Posterior cingulate gyrus (tissue), 11 donors: ENCODE measurements at regions not wholly inside any gene's neighbourhood (a gene's known extent, or its start where the extent isn't known, plus 50 kb on each side); places are given as distances from the start of the nearest gene placed in this dataset.
"Not testable (repeated sequence)": the region's sequence is repeated elsewhere in the genome, so short reads cannot be mapped to it uniquely, and the experiment has no call there.

Source experiments
- DNase-seq, 10 donors: peaks; one replicate each; pipeline versions ENCODE4 v3.0.0 to v3.0.0-alpha.2; 2020 to 2021; ENCODE audit warnings: mixed read lengths in 3 of 10
- intact Hi-C: fragments of 100-400 bp; cut with DNase I; formaldehyde crosslinking; loops from one replicate; pipeline ENCODE4 v1.15.1; 2023

- DNase-seq = no peak
- intact Hi-C loops = no loop called here
These were observed 238.8 kb downstream of the TTC6 start for GRCh38 chr14:37834275-37834674.

- intact Hi-C loops, DNase-seq: not testable (repeated sequence)
These were observed 243.3 kb downstream of the TTC6 start for GRCh38 chr14:37838778-37839177.

- DNase-seq, intact Hi-C loops: not testable (repeated sequence)
These were observed 245.6 kb downstream of the TTC6 start for GRCh38 chr14:37841039-37841438.

- intact Hi-C loops = no loop called here
These were observed 246.7 kb downstream of the TTC6 start for GRCh38 chr14:37842106-37842505.

GRCh38 chr14:37843954-37844607, 248.7 kb downstream of the TTC6 start:
- intact Hi-C loops = no loop called here
- peak in 1 of 10 donors; percentile 18 for DNase-seq

More at GRCh38 chr14:37842106-37842505, 246.7 kb downstream of the TTC6 start:
- DNase-seq = no peak

- intact Hi-C loops = no loop called here
- no peak for DNase-seq
These were observed 249.2 kb downstream of the TTC6 start for GRCh38 chr14:37844614-37845013.

- no peak for DNase-seq
- intact Hi-C loops = no loop called here
These were observed 253.7 kb downstream of the TTC6 start for GRCh38 chr14:37848985-37849621.

- DNase-seq = no peak
- intact Hi-C loops = no loop called here
These were observed 255.6 kb downstream of the TTC6 start for GRCh38 chr14:37851054-37851453.

- intact Hi-C loops = no loop called here
- no peak for DNase-seq
These were observed 260.4 kb downstream of the TTC6 start for GRCh38 chr14:37855871-37856270.

- DNase-seq = no peak
- intact Hi-C loops = no loop called here
These were observed 262.4 kb downstream of the TTC6 start for GRCh38 chr14:37857774-37858266.

- intact Hi-C loops = no loop called here
- DNase-seq = no peak
These were observed 263.3 kb downstream of the TTC6 start for GRCh38 chr14:37858733-37859132.

- intact Hi-C loops = no loop called here
- no peak for DNase-seq
These were observed 263.7 kb downstream of the TTC6 start for GRCh38 chr14:37859177-37859576.

GRCh38 chr14:37862263-37862662, 266.8 kb downstream of the TTC6 start:
- intact Hi-C loops = no loop called here
- no peak for DNase-seq

- intact Hi-C loops = no loop called here
- no peak for DNase-seq
These were observed 268.7 kb downstream of the TTC6 start for GRCh38 chr14:37864128-37864527.

- peak in 8 of 10 donors; percentile 47 to 95 (median 66) for DNase-seq
- intact Hi-C loops = no loop called here
These were observed 269.7 kb downstream of the TTC6 start for GRCh38 chr14:37864861-37865718.

- intact Hi-C loops = no loop called here
- no peak for DNase-seq
These were observed 270.5 kb downstream of the TTC6 start for GRCh38 chr14:37865719-37866549.

- no peak for DNase-seq
- intact Hi-C loops = loop anchor here (5.0 kb wide), 2 partner anchors 162 to 637 kb away; no protein-coding TSS in a partner anchor
These were observed 274.2 kb downstream of the TTC6 start for GRCh38 chr14:37869633-37870032.

GRCh38 chr14:37870170-37870569, 274.7 kb downstream of the TTC6 start:
- no peak for DNase-seq
- intact Hi-C loops = loop anchor here (5.0 kb wide), 2 partner anchors 163 to 638 kb away; no protein-coding TSS in a partner anchor

- DNase-seq = no peak
- intact Hi-C loops = loop anchor here (5.0 kb wide), 2 partner anchors 163 to 638 kb away; no protein-coding TSS in a partner anchor
These were observed 275.4 kb downstream of the TTC6 start for GRCh38 chr14:37870632-37871346.
